ENCODE measurements at regions not wholly inside any gene's neighbourhood (a gene's known extent, or its start where the extent isn't known, plus 50 kb on each side); places are given as distances from the start of the nearest gene placed in this dataset.

- CTCF ChIA-PET: interaction anchor here (0.7 to 2.3 kb wide), 2 partner anchors 316 to 372 kb away, joined by 3 to 6 read pairs; no protein-coding TSS in a partner anchor
- Histone ChIP-seq H3K4me2 (no peak overlapping the region), H3K27ac (no peak overlapping the region), H3K4me1 (no peaks in the 10 kb centered on the region), H3K4me3 (no peak overlapping the region), H3K9me3 (no peaks in the 10 kb centered on the region)
- DNase-seq (ENCODE audit: low read depth in 1 of 2, low spot score in 1 of 2) (no peak), ATAC-seq (no peak), FAIRE-seq (no peak)
- WGBS (ENCODE audit: missing lambda C conversion rate): 63% methylated on average over 2 of the region's 2 CpGs
- POLR2A ChIA-PET: no interaction called here
- TF ChIP-seq BHLHE40 (IDR thresholded peaks at IDR 0.05; ENCODE audit: low read depth, low read length) (no peak), MAZ (IDR thresholded peaks at IDR 0.05; ENCODE audit: borderline replicate concordance, low read depth, low read length) (no peak)
These were observed 270.9 kb downstream of the ALX1 start for GRCh38 chr12:85550924-85551323.

GRCh38 chr12:85552461-85552860, 272.4 kb downstream of the ALX1 start:
- H3K4me1 ChIP-seq: no peaks in the 10 kb centered on the region
- no peaks in the 10 kb centered on the region for H3K9me3 ChIP-seq
- no peak overlapping the region for H3K27ac ChIP-seq
- no peak for ATAC-seq
- H3K4me2 ChIP-seq: no peak overlapping the region
- ChIA-PET CTCF (interaction anchor here (0.7 kb wide), 1 partner anchor 322 kb away, joined by 3 read pairs; no protein-coding TSS in a partner anchor), POLR2A (no interaction called here)
- no peak for DNase-seq (ENCODE audit: low read depth in 1 of 2, low spot score in 1 of 2)
- no peak for FAIRE-seq
- WGBS (ENCODE audit: missing lambda C conversion rate): 77% methylated on average over 3 of the region's 3 CpGs
- no peak overlapping the region for H3K4me3 ChIP-seq
- TF ChIP-seq ELK1 (IDR thresholded peaks at IDR 0.05; ENCODE audit: low read depth, low read length): no peak
- TF ChIP-seq NFE2L2 (conservative IDR thresholded peaks at IDR 0.05; ENCODE audit: low read length): no peak
- TF ChIP-seq USF2 (IDR thresholded peaks at IDR 0.05): no peak
- no peak for TF ChIP-seq MYC (IDR thresholded peaks at IDR 0.05; ENCODE audit: borderline replicate concordance, low read length)
- TF ChIP-seq RNF2 (IDR thresholded peaks at IDR 0.05; ENCODE audit: borderline replicate concordance, low read depth): no peak
- TF ChIP-seq EHMT2 (IDR thresholded peaks at IDR 0.05; ENCODE audit: low read depth): no peak
- no peak for TF ChIP-seq MAX (IDR thresholded peaks at IDR 0.05)
- TF ChIP-seq CTCF (IDR thresholded peaks at IDR 0.05): no peak

- ChIA-PET POLR2A (no interaction called here), CTCF (no interaction called here)
- H3K4me1 ChIP-seq: no peaks in the 10 kb centered on the region
- no peak overlapping the region for H3K4me3 ChIP-seq
- FAIRE-seq (no peak), ATAC-seq (no peak), DNase-seq (ENCODE audit: low read depth in 1 of 2, low spot score in 1 of 2) (no peak)
- TF ChIP-seq POLR2A (IDR thresholded peaks at IDR 0.05; ENCODE audit: low read length) (no peak), JUN (IDR thresholded peaks at IDR 0.05) (no peak), KDM1A (IDR thresholded peaks at IDR 0.05; ENCODE audit: low read depth) (no peak), PHF8 (IDR thresholded peaks at IDR 0.05; ENCODE audit: borderline replicate concordance, low read depth) (no peak), CEBPB (IDR thresholded peaks at IDR 0.05) (no peak), RNF2 (IDR thresholded peaks at IDR 0.05; ENCODE audit: borderline replicate concordance, low read depth) (no peak), HES2 (IDR thresholded peaks at IDR 0.05) (no peak)
- 26% methylated on average over 1 of the region's 1 CpG for WGBS (ENCODE audit: missing lambda C conversion rate)
- H3K9me3 ChIP-seq: no peaks in the 10 kb centered on the region
- no peak overlapping the region for H3K27ac ChIP-seq
- no peak overlapping the region for H3K4me2 ChIP-seq
These were observed 277.8 kb downstream of the ALX1 start for GRCh38 chr12:85557850-85558249.

- Histone ChIP-seq H3K9me3 (no peaks in the 10 kb centered on the region), H3K4me1 (no peaks in the 10 kb centered on the region), H3K4me2 (no peak overlapping the region; the same call in 2 of the 3 replicates), H3K4me3 (no peak overlapping the region), H3K27ac (no peak overlapping the region)
- ATAC-seq: no peak
- FAIRE-seq: no peak
- ChIA-PET CTCF (no interaction called here), POLR2A (no interaction called here)
- no peak for DNase-seq (ENCODE audit: low read depth in 1 of 2, low spot score in 1 of 2)
- TF ChIP-seq HEYL (CRISPR knock-in tag; IDR thresholded peaks at IDR 0.05): no peak
- no peak for TF ChIP-seq RAD21 (conservative IDR thresholded peaks at IDR 0.05 in 1 of 2, IDR thresholded peaks at IDR 0.05 in 1 of 2)
- TF ChIP-seq MAZ (IDR thresholded peaks at IDR 0.05; ENCODE audit: borderline replicate concordance, low read depth, low read length): no peak
- TF ChIP-seq HOXB5 (CRISPR knock-in tag; IDR thresholded peaks at IDR 0.05): no peak
- TF ChIP-seq BHLHE40 (IDR thresholded peaks at IDR 0.05; ENCODE audit: low read depth, low read length): no peak
- TF ChIP-seq CHD4 (IDR thresholded peaks at IDR 0.05; ENCODE audit: borderline replicate concordance): no peak
- no peak for TF ChIP-seq PBX3 (IDR thresholded peaks at IDR 0.05)
- no peak for TF ChIP-seq EHF (CRISPR knock-in tag; IDR thresholded peaks at IDR 0.05)
- TF ChIP-seq CTCF (IDR thresholded peaks at IDR 0.05): no peak
- no peak for TF ChIP-seq JUN (IDR thresholded peaks at IDR 0.05)
- no peak for TF ChIP-seq NR3C1 (IDR thresholded peaks at IDR 0.05)
- no peak for TF ChIP-seq ZNF302 (CRISPR knock-in tag; IDR thresholded peaks at IDR 0.05)
These were observed 277.5 kb downstream of the RASSF9 start for GRCh38 chr12:85558684-85559083.
